ENCODE measurements at regions not wholly inside any gene's neighbourhood (a gene's known extent, or its start where the extent isn't known, plus 50 kb on each side); places are given as distances from the start of the nearest gene placed in this dataset.

DNA sequence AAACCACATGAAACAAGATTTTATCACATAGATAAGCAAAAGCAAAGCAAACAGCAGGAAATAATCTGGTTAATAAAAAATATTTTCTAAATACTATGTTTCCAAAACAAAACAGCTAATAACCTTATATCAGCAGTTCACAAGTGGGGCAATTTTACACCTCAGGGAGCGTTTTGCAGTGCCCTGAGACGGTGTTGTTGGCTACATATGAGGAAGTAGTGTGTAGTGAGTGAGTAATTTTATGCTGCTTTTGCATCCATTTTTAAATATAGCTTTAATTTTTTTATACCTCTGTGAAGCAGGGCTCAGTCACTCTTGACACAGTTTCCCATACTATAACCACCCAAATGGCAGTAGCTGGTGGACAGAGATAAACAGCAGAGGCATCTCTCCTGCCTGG lies 438.5 kb upstream of the B3GAT1 start:
- TF ChIP-seq, protein P1, sequence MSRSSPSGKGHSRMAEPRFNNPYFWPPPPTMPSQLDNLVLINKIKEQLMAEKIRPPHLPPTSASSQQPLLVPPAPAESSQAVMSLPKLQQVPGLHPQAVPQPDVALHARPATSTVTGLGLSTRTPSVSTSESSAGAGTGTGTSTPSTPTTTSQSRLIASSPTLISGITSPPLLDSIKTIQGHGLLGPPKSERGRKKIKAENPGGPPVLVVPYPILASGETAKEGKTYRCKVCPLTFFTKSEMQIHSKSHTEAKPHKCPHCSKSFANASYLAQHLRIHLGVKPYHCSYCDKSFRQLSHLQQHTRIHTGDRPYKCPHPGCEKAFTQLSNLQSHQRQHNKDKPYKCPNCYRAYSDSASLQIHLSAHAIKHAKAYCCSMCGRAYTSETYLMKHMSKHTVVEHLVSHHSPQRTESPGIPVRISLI (CRISPR knock-in tag; IDR thresholded peaks at IDR 0.05; ENCODE audit: borderline replicate concordance) = no peak
- TF ChIP-seq ZNF136 (CRISPR knock-in tag; IDR thresholded peaks at IDR 0.05; ENCODE audit: low read depth) (no peak), ELF1 (CRISPR knock-in tag; IDR thresholded peaks at IDR 0.05) (no peak), FOXK2 (IDR thresholded peaks at IDR 0.05) (no peak), ZIK1 (CRISPR knock-in tag; IDR thresholded peaks at IDR 0.05; ENCODE audit: borderline replicate concordance, low read depth) (no peak), KLF11 (CRISPR knock-in tag; IDR thresholded peaks at IDR 0.05) (no peak), MEF2D (CRISPR knock-in tag; IDR thresholded peaks at IDR 0.05) (no peak), NR1H2 (CRISPR knock-in tag; IDR thresholded peaks at IDR 0.05; ENCODE audit: borderline replicate concordance, low read depth) (no peak), ZNF24 (IDR thresholded peaks at IDR 0.05) (no peak), ZNF660 (CRISPR knock-in tag; IDR thresholded peaks at IDR 0.05; ENCODE audit: borderline replicate concordance, low read depth) (no peak), JARID2 (CRISPR knock-in tag; IDR thresholded peaks at IDR 0.05; ENCODE audit: insufficient replicate concordance) (no peak), RFX1 (IDR thresholded peaks at IDR 0.05) (no peak)
- TF ChIP-seq, protein P2, sequence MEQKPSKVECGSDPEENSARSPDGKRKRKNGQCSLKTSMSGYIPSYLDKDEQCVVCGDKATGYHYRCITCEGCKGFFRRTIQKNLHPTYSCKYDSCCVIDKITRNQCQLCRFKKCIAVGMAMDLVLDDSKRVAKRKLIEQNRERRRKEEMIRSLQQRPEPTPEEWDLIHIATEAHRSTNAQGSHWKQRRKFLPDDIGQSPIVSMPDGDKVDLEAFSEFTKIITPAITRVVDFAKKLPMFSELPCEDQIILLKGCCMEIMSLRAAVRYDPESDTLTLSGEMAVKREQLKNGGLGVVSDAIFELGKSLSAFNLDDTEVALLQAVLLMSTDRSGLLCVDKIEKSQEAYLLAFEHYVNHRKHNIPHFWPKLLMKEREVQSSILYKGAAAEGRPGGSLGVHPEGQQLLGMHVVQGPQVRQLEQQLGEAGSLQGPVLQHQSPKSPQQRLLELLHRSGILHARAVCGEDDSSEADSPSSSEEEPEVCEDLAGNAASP (CRISPR knock-in tag; IDR thresholded peaks at IDR 0.05; ENCODE audit: borderline replicate concordance) = no peak
- TF ChIP-seq, protein P3, sequence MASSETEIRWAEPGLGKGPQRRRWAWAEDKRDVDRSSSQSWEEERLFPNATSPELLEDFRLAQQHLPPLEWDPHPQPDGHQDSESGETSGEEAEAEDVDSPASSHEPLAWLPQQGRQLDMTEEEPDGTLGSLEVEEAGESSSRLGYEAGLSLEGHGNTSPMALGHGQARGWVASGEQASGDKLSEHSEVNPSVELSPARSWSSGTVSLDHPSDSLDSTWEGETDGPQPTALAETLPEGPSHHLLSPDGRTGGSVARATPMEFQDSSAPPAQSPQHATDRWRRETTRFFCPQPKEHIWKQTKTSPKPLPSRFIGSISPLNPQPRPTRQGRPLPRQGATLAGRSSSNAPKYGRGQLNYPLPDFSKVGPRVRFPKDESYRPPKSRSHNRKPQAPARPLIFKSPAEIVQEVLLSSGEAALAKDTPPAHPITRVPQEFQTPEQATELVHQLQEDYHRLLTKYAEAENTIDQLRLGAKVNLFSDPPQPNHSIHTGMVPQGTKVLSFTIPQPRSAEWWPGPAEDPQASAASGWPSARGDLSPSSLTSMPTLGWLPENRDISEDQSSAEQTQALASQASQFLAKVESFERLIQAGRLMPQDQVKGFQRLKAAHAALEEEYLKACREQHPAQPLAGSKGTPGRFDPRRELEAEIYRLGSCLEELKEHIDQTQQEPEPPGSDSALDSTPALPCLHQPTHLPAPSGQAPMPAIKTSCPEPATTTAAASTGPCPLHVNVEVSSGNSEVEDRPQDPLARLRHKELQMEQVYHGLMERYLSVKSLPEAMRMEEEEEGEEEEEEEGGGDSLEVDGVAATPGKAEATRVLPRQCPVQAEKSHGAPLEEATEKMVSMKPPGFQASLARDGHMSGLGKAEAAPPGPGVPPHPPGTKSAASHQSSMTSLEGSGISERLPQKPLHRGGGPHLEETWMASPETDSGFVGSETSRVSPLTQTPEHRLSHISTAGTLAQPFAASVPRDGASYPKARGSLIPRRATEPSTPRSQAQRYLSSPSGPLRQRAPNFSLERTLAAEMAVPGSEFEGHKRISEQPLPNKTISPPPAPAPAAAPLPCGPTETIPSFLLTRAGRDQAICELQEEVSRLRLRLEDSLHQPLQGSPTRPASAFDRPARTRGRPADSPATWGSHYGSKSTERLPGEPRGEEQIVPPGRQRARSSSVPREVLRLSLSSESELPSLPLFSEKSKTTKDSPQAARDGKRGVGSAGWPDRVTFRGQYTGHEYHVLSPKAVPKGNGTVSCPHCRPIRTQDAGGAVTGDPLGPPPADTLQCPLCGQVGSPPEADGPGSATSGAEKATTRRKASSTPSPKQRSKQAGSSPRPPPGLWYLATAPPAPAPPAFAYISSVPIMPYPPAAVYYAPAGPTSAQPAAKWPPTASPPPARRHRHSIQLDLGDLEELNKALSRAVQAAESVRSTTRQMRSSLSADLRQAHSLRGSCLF (CRISPR knock-in tag; IDR thresholded peaks at IDR 0.05; ENCODE audit: borderline replicate concordance) = no peak
